OCI-LY3 (cell line): ENCODE measurements at regions not wholly inside any gene's neighbourhood (a gene's known extent, or its start where the extent isn't known, plus 50 kb on each side); places are given as distances from the start of the nearest gene placed in this dataset.

Source experiments
- CTCF ChIP-seq: fragments of 200-600, 300-600 bp; sonication (generic); IDR thresholded peaks from 2 replicates; pipeline ENCODE4 v1.5.1; 2014; ENCODE audit warnings: antibody characterized with exemption, low read length, low read depth
- EZH2phosphoT487 ChIP-seq: fragments of 200-600 bp; shearing (Covaris generic); IDR thresholded peaks from 2 replicates; pipeline ENCODE4 v1.6.1; 2018; ENCODE audit warnings: antibody characterized with exemption, mixed run types, low read depth

GRCh38 chr16:65500919-65501318 lies 379.1 kb upstream of the CDH11 start:
- TF ChIP-seq CTCF (no peak), EZH2phosphoT487 (no peak)
